ENCODE measurements at regions not wholly inside any gene's neighbourhood (a gene's known extent, or its start where the extent isn't known, plus 50 kb on each side); places are given as distances from the start of the nearest gene placed in this dataset.

DNA sequence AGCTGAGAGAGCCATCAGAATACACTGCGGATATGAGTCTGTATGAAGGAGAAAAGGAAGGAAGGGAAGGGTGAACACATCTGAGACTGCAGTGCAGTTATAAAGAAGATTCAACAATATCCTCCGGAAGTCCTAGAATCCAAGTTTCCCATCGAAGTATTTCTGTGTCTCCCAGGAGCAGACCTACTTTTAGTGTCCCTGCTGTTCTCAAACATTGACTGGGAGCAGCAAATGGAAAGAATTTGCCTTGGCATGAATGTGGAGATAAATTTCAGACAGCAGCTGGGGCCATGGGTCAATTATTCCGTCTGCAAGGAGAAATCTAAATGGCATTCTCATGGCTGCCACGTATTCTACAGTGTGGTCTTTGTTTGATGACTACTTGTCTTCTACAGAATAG, 478.1 kb upstream of the SMC2 start:
- DNase-seq (ENCODE audit: low read depth, low spot score) = no peak

DNA sequence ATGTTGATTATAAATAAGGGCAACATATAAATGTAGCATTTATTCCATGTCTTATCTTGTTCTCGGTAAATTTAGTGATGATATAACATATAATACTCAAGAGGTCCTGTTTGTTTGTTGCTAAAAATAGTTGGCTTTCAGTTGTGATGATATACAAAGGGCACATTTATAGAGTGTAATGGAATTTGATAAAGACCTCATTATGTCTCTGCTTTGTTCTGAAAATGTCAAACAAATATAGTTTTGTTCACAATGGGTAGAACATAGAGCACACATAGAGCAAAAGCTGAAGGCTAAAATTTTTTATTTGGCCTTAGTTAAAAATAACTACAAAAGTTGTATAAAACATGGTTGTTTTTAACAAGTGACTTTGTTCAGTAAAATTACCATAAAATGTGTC, 477.1 kb upstream of the SMC2 start:
- DNase-seq (ENCODE audit: low read depth, low spot score) = no peak

DNA sequence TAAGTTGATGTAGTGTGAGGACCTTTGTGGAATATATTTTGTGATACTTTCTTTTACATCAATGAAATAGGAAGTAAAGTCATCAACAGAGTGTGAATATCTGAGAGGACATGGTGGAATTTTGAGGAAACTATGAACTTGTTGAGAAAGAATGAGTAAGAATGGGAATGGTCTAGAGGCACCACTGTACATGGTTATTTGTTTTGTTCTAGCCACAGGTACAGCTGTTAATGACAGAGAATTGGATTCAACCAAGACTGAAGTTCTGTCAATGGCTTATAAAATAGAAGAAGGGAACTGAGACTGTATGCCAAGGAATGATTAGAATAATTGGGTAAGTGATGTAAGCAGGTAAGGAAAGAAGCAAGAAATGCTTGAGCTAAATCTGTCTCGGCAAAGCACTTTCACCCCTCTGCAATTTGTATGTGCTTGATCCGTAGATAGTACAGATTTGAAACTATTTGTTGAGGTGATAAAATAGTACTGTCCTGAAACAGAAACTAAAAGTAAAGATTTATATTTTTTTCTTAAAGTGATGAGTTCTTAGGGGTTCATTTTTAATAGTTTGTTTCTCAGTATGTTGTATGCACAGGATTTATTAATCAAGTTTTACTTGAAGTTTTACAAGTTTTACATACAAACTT, 468.8 kb upstream of the SMC2 start:
- DNase-seq (ENCODE audit: low read depth, low spot score) = no peak

DNA sequence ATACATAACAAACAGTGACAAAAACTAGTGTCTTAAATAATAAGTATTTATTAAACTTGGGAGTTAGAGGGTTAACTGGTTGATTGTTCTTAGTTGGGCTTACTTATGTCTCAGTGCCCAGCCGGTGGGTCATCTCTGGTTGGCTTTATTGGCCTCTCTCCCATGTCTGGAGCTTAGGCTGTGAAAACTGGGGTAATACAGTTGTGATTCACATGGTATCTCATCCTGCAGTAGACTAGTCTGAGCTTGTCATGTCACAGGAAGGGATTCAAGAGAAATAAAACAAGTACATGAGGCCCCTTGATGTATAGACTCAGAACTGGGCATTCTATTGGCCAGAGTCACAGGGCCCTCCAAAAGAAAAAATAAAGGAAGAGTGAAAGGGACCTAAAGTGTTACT, 466.4 kb upstream of the SMC2 start:
- DNase-seq (ENCODE audit: low read depth, low spot score) = no peak

DNA sequence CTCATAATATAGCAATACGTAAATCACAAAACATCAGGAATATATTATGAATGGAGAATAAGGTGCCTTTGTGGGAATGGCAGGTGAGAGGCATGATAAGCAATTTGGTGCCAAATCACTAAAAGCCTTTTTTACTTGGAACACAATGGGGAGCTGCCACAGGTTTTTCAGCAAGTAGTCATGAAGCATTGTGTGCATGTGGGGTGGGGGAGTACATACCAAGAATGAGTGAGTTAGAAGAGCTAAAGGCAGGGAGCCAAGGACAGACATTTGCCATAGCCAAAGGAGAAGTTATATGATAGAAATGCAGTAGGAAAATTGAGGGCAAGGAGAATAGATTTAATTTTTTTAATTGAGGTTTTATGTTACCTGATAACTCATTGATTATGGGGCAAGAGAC, 445.0 kb upstream of the SMC2 start:
- no peak for DNase-seq (ENCODE audit: low read depth, low spot score)

DNA sequence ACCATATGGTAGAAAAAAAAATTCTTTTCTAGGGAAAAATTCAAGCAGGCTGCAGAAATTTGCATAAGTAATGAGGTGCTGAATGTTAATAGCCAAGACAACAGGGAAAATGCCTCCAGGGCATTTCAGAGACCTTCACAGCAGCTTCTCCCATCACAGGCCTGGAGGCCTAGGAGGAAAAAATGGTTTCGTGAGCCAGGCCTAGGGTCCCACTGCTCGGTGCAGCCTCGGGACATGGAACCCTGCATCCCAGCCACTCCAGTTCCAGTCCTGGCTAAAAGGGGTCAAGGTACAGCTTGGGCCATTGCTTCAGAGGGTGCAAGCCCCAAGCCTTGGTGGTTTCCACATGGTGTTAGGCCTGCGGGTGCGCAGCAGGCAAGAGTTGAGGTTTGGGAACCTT, 436.0 kb upstream of the SMC2 start:
- DNase-seq (ENCODE audit: low read depth, low spot score) = no peak

DNA sequence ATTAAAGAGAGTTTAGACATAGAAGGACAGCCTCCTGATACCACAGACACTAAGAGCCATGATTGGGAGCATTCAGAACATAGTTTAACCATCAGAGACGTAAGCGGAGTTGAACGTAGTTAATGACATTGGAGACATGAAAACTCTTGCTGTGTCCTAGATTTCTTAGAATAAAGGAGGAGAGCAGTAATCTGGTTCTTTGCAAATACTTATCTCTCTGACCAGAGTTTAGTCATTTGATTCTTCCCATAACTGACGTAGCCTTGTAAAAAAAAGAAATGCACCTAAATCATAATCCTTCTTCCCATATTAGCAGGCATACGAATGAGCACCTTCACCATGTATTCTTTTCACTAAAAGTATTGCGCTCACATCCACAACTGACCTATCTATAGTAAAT, 433.3 kb upstream of the SMC2 start:
- no peak for DNase-seq (ENCODE audit: low read depth, low spot score)

DNA sequence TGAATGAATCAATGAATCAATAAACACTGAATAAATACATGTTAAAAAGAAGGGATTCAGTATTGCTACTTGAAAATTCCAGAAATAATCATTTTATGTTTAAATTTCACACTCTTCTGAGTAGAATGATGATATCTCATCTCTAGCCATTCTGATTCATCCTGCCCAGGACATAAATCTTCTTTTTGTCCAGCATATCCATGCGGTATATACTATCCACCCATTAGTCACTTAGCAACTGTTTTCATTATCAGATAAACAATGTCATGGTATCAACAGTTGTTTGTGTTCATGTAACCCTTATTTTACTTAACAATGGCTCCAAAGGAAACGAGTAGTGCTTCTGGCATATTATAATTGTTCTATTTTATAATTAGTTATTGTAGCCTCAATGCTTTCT, 432.4 kb upstream of the SMC2 start:
- DNase-seq (ENCODE audit: low read depth, low spot score) = no peak

DNA sequence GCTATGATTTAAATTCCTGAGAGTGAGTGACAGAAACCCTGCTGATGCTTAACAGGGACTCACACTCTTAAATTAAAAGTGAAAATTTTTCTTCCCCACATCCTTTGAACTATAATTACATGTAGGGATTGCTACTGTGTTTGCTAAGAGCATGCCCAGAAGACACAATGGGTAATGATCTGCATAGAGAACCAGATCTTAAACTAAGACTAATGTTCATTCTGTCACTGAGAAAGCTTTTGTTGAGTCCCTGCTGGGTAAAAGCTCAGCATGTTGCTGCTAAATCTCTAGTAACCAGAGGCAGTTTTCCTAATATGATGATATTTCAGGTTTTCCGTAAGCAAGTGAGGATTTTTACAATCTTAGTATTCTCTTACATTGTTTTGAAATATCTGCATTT, 424.8 kb upstream of the SMC2 start:
- no peak for DNase-seq (ENCODE audit: low read depth, low spot score)

DNA sequence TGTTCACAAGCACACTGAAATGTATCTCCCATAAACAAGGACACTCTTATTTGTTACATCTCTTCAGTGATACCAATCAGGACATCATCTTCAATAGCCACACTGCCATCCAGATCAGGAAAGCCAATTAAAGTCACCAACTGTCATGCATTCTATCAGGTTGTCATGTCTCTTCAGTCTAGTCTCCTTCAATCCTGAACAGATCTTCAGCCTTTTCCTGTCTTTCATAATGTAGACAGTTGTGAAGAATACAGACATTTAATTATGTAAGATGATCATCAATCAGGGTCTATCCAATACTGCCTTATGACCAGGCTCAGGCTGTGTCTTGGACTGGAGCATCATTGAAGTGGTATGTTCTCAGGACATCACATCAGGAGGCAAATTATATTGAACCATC, 419.8 kb upstream of the SMC2 start:
- no peak for DNase-seq (ENCODE audit: low read depth, low spot score)

DNA sequence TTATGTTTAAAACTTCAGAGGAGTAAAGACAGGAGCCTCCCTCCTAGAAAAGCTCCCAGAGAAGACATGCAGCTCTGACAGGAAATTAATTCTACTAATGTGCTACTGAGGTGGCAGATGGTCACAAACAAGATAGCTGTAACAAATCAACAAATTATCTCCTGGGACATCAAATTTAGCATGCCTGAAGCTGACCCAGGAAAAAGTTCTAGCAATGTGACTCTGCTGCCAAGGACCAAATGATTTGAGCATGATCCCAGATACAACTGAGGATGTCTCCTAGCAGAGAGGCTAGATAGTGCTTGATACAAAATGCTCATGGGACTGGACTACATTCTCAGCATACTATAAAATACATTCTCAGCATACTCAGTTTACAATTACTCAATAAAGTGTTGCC, 413.5 kb upstream of the SMC2 start:
- no peak for DNase-seq (ENCODE audit: low read depth, low spot score)

DNA sequence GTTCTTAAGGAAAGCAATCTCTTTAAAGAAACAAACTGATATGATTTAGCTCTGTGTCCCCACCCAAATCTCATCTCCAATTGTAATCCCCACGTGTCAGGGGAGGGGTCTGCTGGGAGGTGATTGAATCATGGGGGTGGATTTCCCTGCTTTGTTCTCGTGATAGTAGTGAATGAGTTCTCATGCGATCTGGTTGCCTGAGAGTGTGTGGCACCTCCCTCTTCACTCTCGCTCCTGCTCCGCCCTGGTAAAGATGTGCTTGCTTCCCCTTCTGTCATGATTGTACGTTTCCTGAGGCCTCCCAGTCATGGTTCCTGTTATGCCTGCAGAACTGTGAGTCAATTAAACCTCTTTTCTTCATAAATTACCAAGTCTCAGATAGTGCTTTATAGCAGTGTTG, 412.7 kb upstream of the SMC2 start:
- no peak for DNase-seq (ENCODE audit: low read depth, low spot score)

DNA sequence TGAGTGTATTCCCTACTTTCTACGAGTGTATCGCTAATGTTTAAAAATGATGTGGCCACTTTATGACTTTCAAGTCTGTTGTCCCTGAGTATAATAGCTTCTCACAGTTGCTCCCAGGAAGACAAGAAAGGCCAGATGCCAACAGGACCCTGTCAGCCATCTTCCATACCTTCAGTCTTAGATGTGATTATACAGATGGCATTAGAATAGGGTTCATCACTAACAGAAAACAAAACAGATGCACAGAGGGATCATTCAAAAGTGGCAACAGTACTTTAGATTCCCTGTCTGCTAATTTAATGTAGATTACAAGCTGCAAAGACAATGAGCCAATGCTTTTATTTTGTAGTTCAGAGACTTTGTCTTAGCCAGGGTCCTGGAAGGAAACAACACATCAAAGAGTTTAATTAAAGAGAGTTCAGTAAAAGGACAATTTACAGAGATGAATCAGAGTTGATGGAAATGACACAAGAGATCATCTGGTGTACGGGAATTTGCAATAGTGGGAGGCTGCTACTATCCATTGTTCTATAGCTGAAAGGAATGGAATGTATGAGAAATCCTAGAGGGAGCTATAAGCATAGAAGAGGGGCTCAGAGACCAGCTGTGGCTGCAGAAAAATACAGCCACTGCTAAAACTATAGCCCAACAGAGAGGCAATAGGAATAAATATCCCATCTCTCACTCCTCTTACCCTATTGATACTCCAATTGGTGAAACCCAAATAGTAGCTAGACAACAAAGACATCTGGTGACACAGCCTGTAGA, 393.7 kb upstream of the SMC2 start:
- DNase-seq (ENCODE audit: low read depth, low spot score) = no peak

DNA sequence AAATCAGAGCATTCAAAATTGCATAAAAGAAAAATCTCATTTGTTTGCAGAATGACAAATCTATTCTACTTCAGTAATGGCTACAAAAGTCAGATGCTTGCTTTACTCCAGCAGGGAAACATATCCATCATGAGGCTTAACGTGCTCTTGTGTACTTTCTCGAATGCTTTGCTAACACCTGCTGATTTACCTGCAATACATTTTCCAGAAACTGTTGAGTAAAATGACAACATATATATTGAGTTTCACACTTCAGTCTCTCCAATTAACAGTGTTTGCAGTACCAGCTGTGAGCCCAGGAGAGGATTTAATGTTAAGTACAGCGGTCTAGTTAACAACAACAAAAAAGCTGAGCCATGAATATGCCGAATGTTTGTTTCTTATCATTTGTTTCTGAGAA, 391.5 kb upstream of the SMC2 start:
- DNase-seq (ENCODE audit: low read depth, low spot score) = no peak

DNA sequence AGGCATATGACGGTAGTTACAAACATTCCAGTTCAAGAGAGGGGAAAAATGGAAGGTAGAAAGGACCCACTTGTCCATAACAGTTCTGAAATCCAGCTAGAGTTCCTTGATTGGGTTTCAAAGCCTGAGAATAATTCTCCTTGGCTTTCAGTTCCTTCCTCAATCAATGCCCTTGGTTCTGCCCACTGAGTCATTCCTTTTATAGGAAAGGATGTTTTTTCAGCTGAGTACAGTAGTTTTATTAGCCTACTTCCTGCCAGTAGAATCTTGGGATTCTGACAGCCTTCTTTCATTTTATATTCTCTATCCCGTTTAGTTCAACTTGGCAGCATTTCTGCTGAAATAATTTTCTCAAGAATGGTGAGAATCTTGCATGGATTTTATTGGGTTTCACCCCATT, 386.9 kb upstream of the SMC2 start:
- no peak for DNase-seq (ENCODE audit: low read depth, low spot score)

DNA sequence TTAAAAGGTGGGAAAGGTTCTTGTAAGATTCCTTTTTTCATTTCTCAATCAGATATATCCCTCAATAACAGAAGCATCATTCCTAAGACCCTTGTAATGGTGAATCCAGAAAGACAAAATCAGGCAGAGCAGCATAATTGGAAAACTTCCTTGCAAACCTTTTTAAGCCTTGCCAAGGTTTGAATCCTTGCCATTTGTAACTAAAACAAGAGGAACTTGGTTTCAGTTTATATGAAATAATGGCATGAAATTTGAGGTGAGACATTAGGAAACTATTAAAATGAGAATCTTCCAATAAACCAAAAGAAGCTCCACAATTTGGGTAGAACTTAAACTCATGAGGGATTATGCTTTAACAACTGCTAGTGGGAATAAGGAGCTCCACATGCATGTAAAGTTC, 384.7 kb upstream of the SMC2 start:
- DNase-seq (ENCODE audit: low read depth, low spot score) = no peak

DNA sequence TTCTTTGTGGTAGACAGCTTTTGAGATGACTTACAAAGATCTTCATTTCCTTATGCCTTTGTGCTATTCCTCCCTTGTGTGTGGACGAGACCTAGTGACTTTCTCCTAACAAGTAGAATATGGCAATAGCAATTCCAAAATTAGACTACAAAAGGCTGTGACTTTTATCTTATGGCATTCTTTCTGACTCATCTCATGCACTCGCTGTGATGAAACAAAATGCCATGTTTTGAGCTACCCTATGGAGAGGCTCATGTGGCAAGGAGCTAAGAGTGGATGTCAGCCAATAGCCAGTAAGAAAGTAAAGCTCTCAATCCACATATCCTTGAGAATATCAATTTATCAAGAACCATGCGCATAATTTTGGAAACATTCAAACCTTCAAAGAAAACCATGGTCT, 380.5 kb upstream of the SMC2 start:
- no peak for DNase-seq (ENCODE audit: low read depth, low spot score)

DNA sequence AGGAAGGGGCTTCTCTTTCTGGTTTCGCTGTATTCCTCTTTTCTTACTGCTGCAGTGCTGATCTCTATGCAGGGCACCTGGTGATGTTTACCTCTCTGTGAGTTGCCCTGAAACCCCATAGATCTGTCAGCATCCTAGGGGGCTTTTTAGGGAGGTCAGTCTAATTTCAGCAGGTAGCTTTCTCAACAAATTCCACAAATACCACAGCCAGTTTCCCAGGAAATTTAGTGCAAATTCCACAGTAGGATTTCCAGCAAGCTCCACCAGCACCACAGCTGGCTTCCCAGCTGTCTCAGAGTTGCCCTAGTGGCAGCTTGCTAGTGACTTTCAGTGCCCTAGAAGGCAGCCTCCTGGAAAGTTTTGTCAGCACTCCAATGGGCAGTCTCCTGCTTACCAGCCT, 379.1 kb upstream of the SMC2 start:
- no peak for DNase-seq (ENCODE audit: low read depth, low spot score)

DNA sequence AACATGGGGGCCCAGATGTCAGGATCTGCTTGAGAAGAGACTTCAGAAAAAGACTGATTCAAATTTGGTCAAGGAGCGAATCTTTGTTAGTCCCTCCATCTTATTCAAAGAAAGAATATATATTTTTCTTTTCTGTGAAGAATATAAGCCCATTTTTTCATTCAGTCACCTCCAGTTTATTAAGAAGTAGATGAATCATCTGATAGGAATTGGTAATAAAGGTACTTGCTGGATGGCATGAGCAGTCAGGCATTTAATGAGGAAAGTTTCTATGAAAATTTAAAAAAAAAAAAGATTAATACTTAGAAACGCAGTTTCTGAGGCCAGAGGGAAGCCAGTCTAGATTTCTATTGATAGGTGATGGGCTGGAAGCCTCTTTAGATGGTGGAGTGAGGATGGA, 373.1 kb upstream of the SMC2 start:
- no peak for DNase-seq (ENCODE audit: low read depth, low spot score)

DNA sequence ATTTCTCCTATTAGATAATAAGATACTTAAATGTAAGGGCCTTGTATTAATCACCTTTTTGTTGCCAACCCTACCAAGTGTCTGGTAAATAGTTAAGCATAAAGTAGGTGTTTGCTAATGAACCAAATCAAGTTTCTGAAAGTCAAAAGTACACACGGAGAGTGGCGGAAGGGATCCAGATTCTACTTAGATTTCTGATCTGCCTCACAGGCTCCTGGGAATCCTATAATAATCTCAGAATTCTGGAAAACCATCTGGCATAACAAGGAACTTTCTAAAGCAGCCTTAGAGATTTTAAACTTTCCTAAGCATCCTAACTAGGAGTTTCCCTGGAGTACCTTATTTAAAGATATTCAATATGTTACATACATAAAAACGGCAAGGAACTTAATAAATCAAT, 363.2 kb upstream of the SMC2 start:
- no peak for DNase-seq (ENCODE audit: low read depth, low spot score)

DNA sequence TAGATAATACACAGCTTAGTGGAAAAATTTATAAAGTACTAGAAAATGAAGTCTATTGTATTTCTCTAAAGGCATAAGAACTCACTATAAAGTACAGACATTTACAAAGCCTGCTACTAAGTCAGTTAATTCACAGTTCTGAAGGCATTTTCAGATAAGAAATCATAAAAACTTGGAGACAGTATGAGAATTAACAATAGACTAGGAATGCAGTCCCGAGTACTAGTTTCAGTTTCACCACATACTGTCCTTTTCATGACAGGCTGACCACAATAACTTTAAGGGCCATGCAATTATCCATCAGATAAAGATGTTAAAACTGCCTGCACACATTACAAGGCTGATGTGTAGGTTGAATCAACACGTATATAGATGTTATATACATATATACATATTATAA, 362.6 kb upstream of the SMC2 start:
- no peak for DNase-seq (ENCODE audit: low read depth, low spot score)

DNA sequence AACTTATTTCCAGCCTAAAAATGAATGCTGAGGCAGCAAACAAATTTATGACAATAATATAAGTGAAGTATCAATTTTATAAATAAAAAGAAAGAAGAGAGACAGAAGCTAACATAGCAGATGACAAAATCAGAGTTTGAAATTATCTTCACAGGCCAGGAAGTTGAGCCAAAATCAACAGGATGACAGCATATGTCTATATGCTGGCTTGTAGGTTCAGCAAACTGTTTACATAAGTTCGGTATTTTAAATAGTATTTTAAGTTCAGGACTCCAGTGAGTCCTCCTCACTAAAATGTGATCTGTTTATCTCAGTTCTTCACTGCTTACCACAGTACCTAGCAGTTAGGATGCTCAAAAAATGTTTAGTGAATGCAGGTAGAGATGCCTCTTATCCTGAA, 359.6 kb upstream of the SMC2 start:
- DNase-seq (ENCODE audit: low read depth, low spot score) = no peak

DNA sequence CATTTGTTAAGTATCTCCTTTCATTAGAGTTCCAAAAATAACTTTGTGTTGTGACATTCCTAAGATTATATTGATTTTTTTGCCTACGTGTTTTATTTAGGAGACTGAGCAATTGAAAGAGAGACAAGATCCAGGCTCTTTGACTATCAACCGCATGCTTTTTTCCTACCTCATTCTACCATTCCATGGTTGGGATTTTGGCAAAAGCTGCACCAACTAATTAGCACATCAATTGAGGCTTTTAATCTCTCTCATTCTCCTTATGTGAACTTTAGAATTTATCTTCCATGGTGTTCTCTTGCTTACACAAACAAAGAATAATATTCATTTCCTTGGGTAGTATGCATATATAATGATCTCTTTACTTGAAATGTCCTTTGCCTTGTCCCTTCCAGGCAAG, 338.7 kb upstream of the SMC2 start:
- no peak for DNase-seq (ENCODE audit: low read depth, low spot score)

DNA sequence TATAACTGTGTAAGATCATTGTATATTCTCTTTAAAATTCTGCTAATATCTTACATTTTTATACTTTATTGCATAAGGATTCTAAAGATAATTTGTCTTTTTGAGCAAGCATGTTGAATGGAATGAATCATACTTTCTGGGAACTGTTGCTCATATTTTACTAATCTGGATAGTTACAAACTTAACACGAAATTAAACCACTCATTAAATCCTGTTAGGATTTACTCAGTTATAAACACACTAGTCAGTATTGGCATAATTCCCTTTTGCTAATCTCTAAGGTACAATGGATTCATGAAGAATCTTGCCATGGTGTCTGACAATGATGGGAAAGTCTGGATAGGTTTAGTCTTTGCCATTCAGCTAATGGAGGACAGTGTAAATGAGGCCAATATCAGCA, 338.1 kb upstream of the SMC2 start:
- no peak for DNase-seq (ENCODE audit: low read depth, low spot score)
